Panc1 (cell line): ENCODE measurements at regions not wholly inside any gene's neighbourhood (a gene's known extent, or its start where the extent isn't known, plus 50 kb on each side); places are given as distances from the start of the nearest gene placed in this dataset.

Source experiments
- CTCF ChIP-seq: fragments of 450-650 bp; IDR thresholded peaks from 2 replicates; pipeline ENCODE4 v1.5.1; 2017; ENCODE audit warnings: mild to moderate bottlenecking
- POLR2AphosphoS5 ChIP-seq: IDR thresholded peaks from 2 replicates; pipeline ENCODE4 v1.6.1; 2012; ENCODE audit warnings: mild to moderate bottlenecking, low read depth, low read length, moderate library complexity
- REST ChIP-seq, 2 experiments: IDR thresholded peaks; 2 replicates each; pipeline ENCODE4 v1.6.1; 2011 to 2012; ENCODE audit warnings: low read depth in 2 of 2, control low read depth in 1 of 2, low read length in 1 of 2, mild to moderate bottlenecking in 1 of 2, moderate library complexity in 1 of 2; ENCODE audit not compliant: insufficient read depth in 1 of 2
- SIN3A ChIP-seq: IDR thresholded peaks from 2 replicates; pipeline ENCODE4 v1.6.1; 2012; ENCODE audit warnings: low read depth, mild to moderate bottlenecking, low read length, moderate library complexity, borderline replicate concordance; ENCODE audit not compliant: insufficient read depth
- TCF7L2 ChIP-seq: IDR thresholded peaks from 2 replicates; pipeline ENCODE4 v1.6.1; 2011; ENCODE audit warnings: mild to moderate bottlenecking, low read depth, low read length, inconsistent platforms

GRCh38 chr1:56438901-56439551 lies 140.3 kb downstream of the PLPP3 start:
- TF ChIP-seq CTCF (no peak), POLR2AphosphoS5 (no peak), SIN3A (no peak), REST (IDR thresholded peaks at IDR 0.05; ENCODE audit: insufficient read depth in 1 of 2, low read depth in 2 of 2, low read length in 1 of 2) (no peak), TCF7L2 (no peak)
